HepG2 (cell line): ENCODE measurements at regions not wholly inside any gene's neighbourhood (a gene's known extent, or its start where the extent isn't known, plus 50 kb on each side); places are given as distances from the start of the nearest gene placed in this dataset.

Experiments used
- ATAC-seq: fragments of 200-7000 bp; cut with Tn5 transposase; 3 replicates; pipeline ENCODE4 v1.9.1; 2020; ENCODE audit warnings: mild to moderate bottlenecking, moderate library complexity
- BruUV-seq: library from RNA; stranded (reverse); fragments of 400-500 nt; replicated peaks from 2 replicates; lab custom pipeline; 2021; lab: Mats Ljungman, UMichigan
- CTCF ChIA-PET: fragments of 300-600 bp; formaldehyde crosslinking; extraction: SDS; loops from one replicate; lab custom pipeline; 2021; ENCODE audit warnings: low total read pairs, inconsistent platforms, low intra/inter-chr PET ratio; lab: Yijun Ruan, JAX
- POLR2A ChIA-PET: fragments of 350-600 bp; sonication (Branson Sonifier 250); formaldehyde crosslinking; loops from one replicate; lab custom pipeline; 2020; ENCODE audit warnings: antibody characterized with exemption, inconsistent platforms; lab: Yijun Ruan, JAX
- DNase-seq: peaks from one replicate; pipeline ENCODE4 v3.0.0-alpha.2; 2015; ENCODE audit warnings: low spot score
- FAIRE-seq: peaks from 3 replicates; lab custom pipeline; 2011; peaks lifted over from hg19 to GRCh38; lab: Jason Lieb, UNC
- H2AFZ ChIP-seq: one replicate; pipeline ENCODE4 v1.6.1; 2011; ENCODE audit warnings: low read length, inconsistent platforms
- H3K27ac ChIP-seq: fragments of 300-600 bp; 3 replicates; pipeline ENCODE4 v1.8.0; 2011; ENCODE audit warnings: mixed run types, mild to moderate bottlenecking, mixed read lengths, low read length, inconsistent platforms; ENCODE audit not compliant: insufficient read depth; ENCODE audit errors: extremely low read length
- H3K27me3 ChIP-seq, 2 experiments: fragments of 200-600 bp in 1 of 2; 2 replicates in 1 of 2; 3 replicates in 1 of 2; pipeline versions ENCODE4 v1.6.0 to v1.8.0; 2011; ENCODE audit warnings: low read length in 2 of 2, mild to moderate bottlenecking in 2 of 2, moderate library complexity in 2 of 2, inconsistent platforms in 1 of 2; ENCODE audit not compliant: insufficient read depth in 2 of 2, control insufficient read depth in 1 of 2
- H3K36me3 ChIP-seq, 2 experiments: fragments of 200-600 bp in 1 of 2; replicated peaks in 1 of 2; 2 replicates in 1 of 2; 3 replicates in 1 of 2; pipeline versions ENCODE4 v1.5.1 to v1.8.0; 2011; ENCODE audit warnings: low read length in 2 of 2, inconsistent platforms in 1 of 2; ENCODE audit not compliant: insufficient read depth in 2 of 2, control insufficient read depth in 1 of 2
- H3K4me1 ChIP-seq: 2 replicates; pipeline ENCODE4 v1.5.1; 2012; ENCODE audit warnings: low read length, inconsistent platforms; ENCODE audit not compliant: insufficient read depth
- H3K4me2 ChIP-seq: 2 replicates; pipeline ENCODE4 v1.6.0; 2011; ENCODE audit warnings: low read depth, low read length, inconsistent platforms
- H3K4me3 ChIP-seq, 3 experiments: fragments of 200-600 bp in 1 of 3; sonication (generic), shearing (Covaris generic) in 1 of 3; replicated peaks in 1 of 3; 2 replicates each; pipeline ENCODE4 v1.5.1; 2011 to 2016; ENCODE audit warnings: low read length in 3 of 3, inconsistent platforms in 2 of 3, low read depth in 2 of 3, mild to moderate bottlenecking in 2 of 3, control low read depth in 1 of 3, mixed read lengths in 1 of 3; ENCODE audit not compliant: insufficient read depth in 1 of 3
- H3K79me2 ChIP-seq: one replicate; pipeline ENCODE4 v1.6.1; 2011; ENCODE audit warnings: low read length, inconsistent platforms; ENCODE audit not compliant: insufficient read depth
- H3K9ac ChIP-seq: 2 replicates; pipeline ENCODE4 v1.6.0; 2011; ENCODE audit warnings: mild to moderate bottlenecking, low read depth, low read length, inconsistent platforms; ENCODE audit not compliant: insufficient read depth
- H3K9me3 ChIP-seq: 2 replicates; pipeline ENCODE4 v1.5.1; 2012; ENCODE audit warnings: mild to moderate bottlenecking, low read length
- H4K20me1 ChIP-seq: 2 replicates; pipeline ENCODE4 v1.6.0; 2011; ENCODE audit warnings: inconsistent platforms, mild to moderate bottlenecking, low read length, moderate library complexity; ENCODE audit not compliant: insufficient read depth
- ASH2L ChIP-seq: fragments of 300-600, 200-600 bp; sonication (generic); IDR thresholded peaks from 2 replicates; pipeline ENCODE4 v1.7.0; 2017; ENCODE audit warnings: low read depth, mild to moderate bottlenecking, moderate library complexity, mixed read lengths, low read length; ENCODE audit not compliant: insufficient read length
- BHLHE40 ChIP-seq: IDR thresholded peaks from 2 replicates; pipeline ENCODE4 v1.6.1; 2011; ENCODE audit warnings: low read length, improper control_type of control experiment
- EHMT2 ChIP-seq: fragments of 200-600 bp; sonication (generic); IDR thresholded peaks from 2 replicates; pipeline ENCODE4 v1.7.0; 2017; ENCODE audit warnings: antibody characterized with exemption, low read depth, low read length, borderline replicate concordance
- ISX ChIP-seq: sonication (generic); formaldehyde crosslinking; conservative IDR thresholded peaks from 2 replicates; pipeline ENCODE4 v1.5.0; 2020; ENCODE audit warnings: missing genetic modification reagents
- NCOA5 ChIP-seq: sonication (generic); formaldehyde crosslinking; IDR thresholded peaks from 2 replicates; pipeline ENCODE4 v1.4.0; 2020; ENCODE audit warnings: missing genetic modification reagents
- NONO ChIP-seq, 2 experiments: fragments of 450-650 bp in 1 of 2; sonication (generic) in 1 of 2; formaldehyde crosslinking in 1 of 2; IDR thresholded peaks in 1 of 2; conservative IDR thresholded peaks in 1 of 2; 2 replicates each; pipeline versions ENCODE4 v1.6.1 to v1.8.0; 2017 to 2022; ENCODE audit warnings: mild to moderate bottlenecking in 1 of 2, missing genetic modification reagents in 1 of 2, moderate library complexity in 1 of 2
- RBFOX2 ChIP-seq: fragments of 200-400 bp; formaldehyde crosslinking; IDR thresholded peaks from 2 replicates; pipeline ENCODE4 v1.6.1; 2017; ENCODE audit warnings: low read depth, mild to moderate bottlenecking, low read length
- SP4 ChIP-seq: sonication (generic); formaldehyde crosslinking; IDR thresholded peaks from 2 replicates; pipeline ENCODE4 v1.8.1; 2023; ENCODE audit warnings: mild to moderate bottlenecking, missing genetic modification reagents
- TAF15 ChIP-seq: fragments of 200-400 bp; formaldehyde crosslinking; IDR thresholded peaks from one replicate; pipeline ENCODE4 v1.6.1; 2018; ENCODE audit warnings: mild to moderate bottlenecking, low read depth, low read length; ENCODE audit not compliant: poor library complexity, severe bottlenecking
- U2AF2 ChIP-seq: fragments of 200-400 bp; formaldehyde crosslinking; IDR thresholded peaks from 2 replicates; pipeline ENCODE4 v1.6.1; 2017; ENCODE audit warnings: low read depth, mild to moderate bottlenecking, low read length
- XBP1 ChIP-seq: sonication (generic); formaldehyde crosslinking; IDR thresholded peaks from 2 replicates; pipeline ENCODE4 v1.5.0; 2020; ENCODE audit warnings: missing genetic modification reagents
- ZBTB1 ChIP-seq: sonication (generic); formaldehyde crosslinking; IDR thresholded peaks from 2 replicates; pipeline ENCODE4 v1.4.0; 2020; ENCODE audit warnings: missing genetic modification reagents, borderline replicate concordance
- ZNF138 ChIP-seq: sonication (generic); formaldehyde crosslinking; IDR thresholded peaks from 2 replicates; pipeline ENCODE4 v1.5.0; 2020; ENCODE audit warnings: mild to moderate bottlenecking, low read depth, missing genetic modification reagents
- ZNF761 ChIP-seq: sonication (generic); formaldehyde crosslinking; conservative IDR thresholded peaks from 2 replicates; pipeline ENCODE4 v1.4.0; 2020; ENCODE audit warnings: mild to moderate bottlenecking, missing genetic modification reagents
- WGBS: methylation state at CpG from one replicate; pipeline ENCODE4 v1.1.6; 2017; ENCODE audit warnings: low lambda C conversion rate; 5-methylcytosine and 5-hydroxymethylcytosine counted together
- in situ Hi-C: cut with HindIII; loops from 2 replicates; pipeline ENCODE4 v1.10.0; 2017; ENCODE audit warnings: low pct_unique_long_range_greater_than_20kb; ENCODE audit not compliant: extremely low pct_ligation_motif_present
- intact Hi-C: fragments of 100-400 bp; cut with micrococcal nuclease; formaldehyde crosslinking; loops from one replicate; pipeline ENCODE4 v1.10.0; 2022; ENCODE audit not compliant: unreplicated experiment
- TF ChIP-seq, protein P1 (sequence below): sonication (generic); formaldehyde crosslinking; IDR thresholded peaks from 2 replicates; pipeline ENCODE4 v1.5.0; 2020; ENCODE audit warnings: missing genetic modification reagents
- TF ChIP-seq, protein P2 (sequence below): sonication (generic); formaldehyde crosslinking; IDR thresholded peaks from 2 replicates; pipeline ENCODE4 v1.9.0; 2022; ENCODE audit warnings: low read depth, missing genetic modification reagents
- TF ChIP-seq, protein P3 (sequence below): sonication (generic); formaldehyde crosslinking; IDR thresholded peaks from 2 replicates; pipeline ENCODE4 v1.5.1; 2020; ENCODE audit warnings: mild to moderate bottlenecking, missing genetic modification reagents, moderate library complexity
- TF ChIP-seq, protein P4 (sequence below): sonication (generic); formaldehyde crosslinking; IDR thresholded peaks from 2 replicates; pipeline ENCODE4 v1.5.1; 2020; ENCODE audit warnings: mild to moderate bottlenecking, moderate library complexity, missing genetic modification reagents

DNA sequence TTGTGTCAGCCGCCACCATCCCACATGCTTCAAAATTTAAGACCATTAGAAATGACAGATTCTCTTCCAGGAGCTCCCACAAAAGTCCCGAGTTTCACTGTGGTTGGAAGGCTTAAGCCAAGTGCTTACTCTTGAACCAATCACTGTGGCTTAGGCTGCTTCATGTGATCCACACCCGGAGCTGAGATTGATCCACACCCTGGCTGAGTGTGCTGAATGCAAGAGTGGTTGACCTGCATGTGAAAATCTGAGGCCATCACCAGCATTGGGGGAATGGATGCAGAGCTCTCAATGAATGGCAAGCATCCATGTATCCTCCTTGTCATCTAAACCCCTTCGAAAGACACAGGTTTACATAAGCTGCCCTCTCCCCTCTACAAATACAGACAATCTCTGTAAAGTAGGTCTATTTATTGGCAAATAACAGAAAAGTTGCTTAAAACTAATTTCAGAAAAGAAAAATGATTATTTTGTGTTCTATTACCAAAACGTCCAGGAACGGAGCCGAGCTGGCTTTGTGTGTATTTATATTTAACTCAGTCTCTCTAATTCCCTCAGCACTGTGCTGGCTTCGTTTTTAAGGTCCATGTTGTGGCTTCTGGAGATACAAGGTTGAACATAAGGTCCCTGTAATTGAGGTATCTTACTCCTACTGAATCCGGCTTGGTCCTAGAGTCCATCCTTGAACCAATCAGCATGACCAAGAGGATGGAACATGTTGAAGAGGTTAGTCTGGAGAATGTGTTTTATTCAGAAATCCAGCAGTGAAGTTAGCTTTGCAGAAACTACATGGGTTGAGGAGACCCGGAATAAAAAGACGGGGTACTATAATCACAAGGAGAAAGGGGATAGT, 332.4 kb downstream of the LIG4 start (continued):
- no peak for TF ChIP-seq EHMT2
- no peak for TF ChIP-seq RBFOX2
- TF ChIP-seq ASH2L: no peak
- TF ChIP-seq, protein P1, sequence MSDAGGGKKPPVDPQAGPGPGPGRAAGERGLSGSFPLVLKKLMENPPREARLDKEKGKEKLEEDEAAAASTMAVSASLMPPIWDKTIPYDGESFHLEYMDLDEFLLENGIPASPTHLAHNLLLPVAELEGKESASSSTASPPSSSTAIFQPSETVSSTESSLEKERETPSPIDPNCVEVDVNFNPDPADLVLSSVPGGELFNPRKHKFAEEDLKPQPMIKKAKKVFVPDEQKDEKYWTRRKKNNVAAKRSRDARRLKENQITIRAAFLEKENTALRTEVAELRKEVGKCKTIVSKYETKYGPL: no peak

DNA sequence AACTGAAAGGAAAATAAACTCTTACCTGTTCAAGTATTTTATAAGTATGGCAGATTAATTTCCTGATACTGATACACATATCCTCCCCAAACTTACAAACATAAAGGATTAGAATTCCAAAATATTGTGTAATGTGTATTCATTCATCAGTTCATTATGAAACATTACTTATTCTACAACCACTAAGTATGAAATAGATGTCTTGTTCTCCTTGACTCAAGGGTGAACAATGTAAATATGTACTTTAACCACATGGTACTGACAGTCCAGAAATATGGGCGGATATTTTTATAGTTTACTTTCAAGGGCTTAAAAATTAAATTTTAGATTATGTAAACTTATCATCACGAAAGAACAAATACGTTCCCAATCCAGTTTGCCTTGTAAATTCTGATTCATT, 334.0 kb downstream of the LIG4 start:
- no TSS peak for BruUV-seq
- Histone ChIP-seq H2AFZ (no peak overlapping the region), H3K27ac (no peak overlapping the region), H4K20me1 (no peaks in the 10 kb centered on the region), H3K4me3 (no peak overlapping the region), H3K27me3 (no peaks in the 10 kb centered on the region), H3K9me3 (no peaks in the 10 kb centered on the region), H3K79me2 (no peaks in the 10 kb centered on the region), H3K9ac (no peak overlapping the region), H3K36me3 (no peaks in the 10 kb centered on the region), H3K4me2 (no peak overlapping the region), H3K4me1 (no peaks in the 10 kb centered on the region)
- intact Hi-C loops (no loop called here), in situ Hi-C loops (no loop called here)
- ATAC-seq (no peak), DNase-seq (no peak), FAIRE-seq (no peak)
- POLR2A ChIA-PET: no interaction called here
- 2% methylated on average over 3 of the region's 3 CpGs for WGBS
- CTCF ChIA-PET: no interaction called here
- TF ChIP-seq TAF15 (no peak), XBP1 (CRISPR knock-in tag) (no peak), NCOA5 (no peak), ZBTB1 (CRISPR knock-in tag) (no peak), NONO (IDR thresholded peaks at IDR 0.05) (no peak), NONO (CRISPR knock-in tag; conservative IDR thresholded peaks at IDR 0.05) (no peak), U2AF2 (no peak), ZNF138 (no peak), ZNF761 (CRISPR knock-in tag) (no peak), ISX (no peak), BHLHE40 (no peak), SP4 (CRISPR knock-in tag) (no peak)
- TF ChIP-seq, protein P2, sequence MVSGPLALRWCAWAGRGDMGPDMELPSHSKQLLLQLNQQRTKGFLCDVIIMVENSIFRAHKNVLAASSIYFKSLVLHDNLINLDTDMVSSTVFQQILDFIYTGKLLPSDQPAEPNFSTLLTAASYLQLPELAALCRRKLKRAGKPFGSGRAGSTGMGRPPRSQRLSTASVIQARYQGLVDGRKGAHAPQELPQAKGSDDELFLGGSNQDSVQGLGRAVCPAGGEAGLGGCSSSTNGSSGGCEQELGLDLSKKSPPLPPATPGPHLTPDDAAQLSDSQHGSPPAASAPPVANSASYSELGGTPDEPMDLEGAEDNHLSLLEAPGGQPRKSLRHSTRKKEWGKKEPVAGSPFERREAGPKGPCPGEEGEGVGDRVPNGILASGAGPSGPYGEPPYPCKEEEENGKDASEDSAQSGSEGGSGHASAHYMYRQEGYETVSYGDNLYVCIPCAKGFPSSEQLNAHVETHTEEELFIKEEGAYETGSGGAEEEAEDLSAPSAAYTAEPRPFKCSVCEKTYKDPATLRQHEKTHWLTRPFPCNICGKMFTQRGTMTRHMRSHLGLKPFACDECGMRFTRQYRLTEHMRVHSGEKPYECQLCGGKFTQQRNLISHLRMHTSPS: no peak
- TF ChIP-seq, protein P3, sequence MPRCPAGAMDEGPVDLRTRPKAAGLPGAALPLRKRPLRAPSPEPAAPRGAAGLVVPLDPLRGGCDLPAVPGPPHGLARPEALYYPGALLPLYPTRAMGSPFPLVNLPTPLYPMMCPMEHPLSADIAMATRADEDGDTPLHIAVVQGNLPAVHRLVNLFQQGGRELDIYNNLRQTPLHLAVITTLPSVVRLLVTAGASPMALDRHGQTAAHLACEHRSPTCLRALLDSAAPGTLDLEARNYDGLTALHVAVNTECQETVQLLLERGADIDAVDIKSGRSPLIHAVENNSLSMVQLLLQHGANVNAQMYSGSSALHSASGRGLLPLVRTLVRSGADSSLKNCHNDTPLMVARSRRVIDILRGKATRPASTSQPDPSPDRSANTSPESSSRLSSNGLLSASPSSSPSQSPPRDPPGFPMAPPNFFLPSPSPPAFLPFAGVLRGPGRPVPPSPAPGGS: no peak
- TF ChIP-seq, protein P4, sequence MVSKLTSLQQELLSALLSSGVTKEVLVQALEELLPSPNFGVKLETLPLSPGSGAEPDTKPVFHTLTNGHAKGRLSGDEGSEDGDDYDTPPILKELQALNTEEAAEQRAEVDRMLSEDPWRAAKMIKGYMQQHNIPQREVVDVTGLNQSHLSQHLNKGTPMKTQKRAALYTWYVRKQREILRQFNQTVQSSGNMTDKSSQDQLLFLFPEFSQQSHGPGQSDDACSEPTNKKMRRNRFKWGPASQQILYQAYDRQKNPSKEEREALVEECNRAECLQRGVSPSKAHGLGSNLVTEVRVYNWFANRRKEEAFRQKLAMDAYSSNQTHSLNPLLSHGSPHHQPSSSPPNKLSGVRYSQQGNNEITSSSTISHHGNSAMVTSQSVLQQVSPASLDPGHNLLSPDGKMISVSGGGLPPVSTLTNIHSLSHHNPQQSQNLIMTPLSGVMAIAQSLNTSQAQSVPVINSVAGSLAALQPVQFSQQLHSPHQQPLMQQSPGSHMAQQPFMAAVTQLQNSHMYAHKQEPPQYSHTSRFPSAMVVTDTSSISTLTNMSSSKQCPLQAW (CRISPR knock-in tag): no peak
